ENCODE measurements at regions not wholly inside any gene's neighbourhood (a gene's known extent, or its start where the extent isn't known, plus 50 kb on each side); places are given as distances from the start of the nearest gene placed in this dataset.

- POLR2A ChIA-PET (ENCODE audit: unreplicated experiment): no interaction called here
- Histone ChIP-seq H3K4me1 (ENCODE audit: control insufficient read depth, insufficient read depth, low read length) (peaks cover 4% of the 10 kb centered on the region), H3K23ac (ENCODE audit: low read depth, low read length) (peak overlapping the region; percentile 26; the same call in 1 of the 2 replicates), H3K18ac (ENCODE audit: low read depth, low read length) (peak overlapping the region; percentile 71), H4K20me1 (ENCODE audit: insufficient read depth, low read length) (no peaks in the 10 kb centered on the region), H4K5ac (ENCODE audit: low read depth, low read length) (peak overlapping the region; percentile 83; the same call in 1 of the 2 replicates), H2AFZ (replicated peaks; ENCODE audit: low read length, poor library complexity) (no peak overlapping the region), H3K9me3 (ENCODE audit: control insufficient read depth, insufficient read depth, low read length) (no peaks in the 10 kb centered on the region), H3K4me3 (ENCODE audit: insufficient read depth, low read depth, low read length) (no peak overlapping the region), H3K36me3 (ENCODE audit: control insufficient read depth, insufficient read depth, low read length) (no peaks in the 10 kb centered on the region), H4K91ac (ENCODE audit: insufficient read depth, low read depth, low read length) (peak overlapping the region; percentile 42; the same call in 1 of the 2 replicates), H3K9ac (ENCODE audit: low read depth, low read length) (no peak overlapping the region), H3K9me1 (ENCODE audit: insufficient read depth, low read length) (peaks cover 2% of the 10 kb centered on the region; the same call in 1 of the 2 replicates), H3K79me1 (ENCODE audit: low read depth in 1 of 2, low read length in 2 of 2) (no peaks in the 10 kb centered on the region), H3K4ac (ENCODE audit: low read depth, low read length) (peak overlapping the region; percentile 66), H3K27ac (ENCODE audit: insufficient read depth, low read length) (peak overlapping the region; percentile 18; the same call in 1 of the 2 replicates), H3K27me3 (ENCODE audit: control insufficient read depth, insufficient read depth, low read length) (no peaks in the 10 kb centered on the region), H4K8ac (ENCODE audit: low read depth in 2 of 2, low read length in 2 of 2) (peak overlapping the region; percentile 19 to 73; a peak in 3 of 4 replicates), H3K14ac (replicated peaks; ENCODE audit: low read depth, low read length) (peak overlapping the region; percentile 41; the same call in 1 of the 2 replicates), H2BK5ac (ENCODE audit: low read depth, low read length, poor library complexity, severe bottlenecking) (peak overlapping the region; percentile 85), H2BK15ac (ENCODE audit: low read depth, low read length) (peak overlapping the region; percentile 49; the same call in 2 of the 3 replicates), H3K56ac (ENCODE audit: extremely low read depth, insufficient read depth, low read length) (no peak overlapping the region), H3K4me2 (ENCODE audit: low read depth, low read length) (peak overlapping the region; percentile 58; the same call in 1 of the 2 replicates), H2BK120ac (ENCODE audit: low read depth, low read length) (peak overlapping the region; percentile 77), H2BK20ac (ENCODE audit: low read depth, low read length) (peak overlapping the region; percentile 86), H2AK9ac (replicated peaks; ENCODE audit: low read depth, low read length, poor library complexity) (no peak overlapping the region), H2AK5ac (ENCODE audit: low read depth, low read length) (0 out of 2 replicates have a peak overlapping the region, but pooled peaks have one; percentile 46)
- intact Hi-C loops (cut with micrococcal nuclease): no loop called here
- dilution Hi-C loops (cut with HindIII; ENCODE audit: low sequenced_read_pairs, unreplicated experiment): no loop called here
- in situ Hi-C loops (cut with MboI; ENCODE audit: low sequenced_read_pairs): no loop called here
- CTCF ChIA-PET: no interaction called here
- no TSS peak for BruUV-seq (replicated peaks)
- TF ChIP-seq POLR2A (IDR thresholded peaks at IDR 0.05; ENCODE audit: low read depth, low read length) (no peak), CEBPB (IDR thresholded peaks at IDR 0.05; ENCODE audit: low read depth, low read length) (peak; percentile 77), CTCF (conservative IDR thresholded peaks at IDR 0.05; ENCODE audit: low read depth, low read length) (no peak), BHLHE40 (IDR thresholded peaks at IDR 0.05; ENCODE audit: low read depth, low read length) (no peak), RCOR1 (IDR thresholded peaks at IDR 0.05; ENCODE audit: insufficient replicate concordance, low read length) (peak; percentile 60), MAZ (IDR thresholded peaks at IDR 0.05; ENCODE audit: borderline replicate concordance, low read depth, low read length) (no peak), SMC3 (IDR thresholded peaks at IDR 0.05; ENCODE audit: low read depth, low read length) (0 out of 2 replicates have a peak, but pooled peaks have one; percentile 3), RAD21 (IDR thresholded peaks at IDR 0.05; ENCODE audit: low read length) (no peak; the same call in 1 of the 2 replicates), MXI1 (IDR thresholded peaks at IDR 0.05; ENCODE audit: borderline replicate concordance, low read depth, low read length) (no peak), MAFK (IDR thresholded peaks at IDR 0.05; ENCODE audit: low read depth, low read length) (peak; percentile 58), RFX5 (IDR thresholded peaks at IDR 0.05; ENCODE audit: low read depth, low read length) (no peak), NFE2L2 (IDR thresholded peaks at IDR 0.05; ENCODE audit: low read depth, low read length) (no peak), FOS (IDR thresholded peaks at IDR 0.05; ENCODE audit: low read depth, low read length) (peak; percentile 73), CHD1 (IDR thresholded peaks at IDR 0.05; ENCODE audit: low read depth, low read length) (no peak)
- ATAC-seq (ENCODE audit: low read depth) (peak; percentile 97), DNase-seq (peak; percentile 97)
- no CpG with 5 or more reads among the region's 6 CpGs for WGBS, 2 experiments (ENCODE audit: extremely low coverage in 2 of 2, insufficient read length in 1 of 2)
These were observed 124.4 kb upstream of the KRR1 start for GRCh38 chr12:75635606-75636444.
